Breast epithelium (tissue), 3 donors: ENCODE measurements at regions not wholly inside any gene's neighbourhood (a gene's known extent, or its start where the extent isn't known, plus 50 kb on each side); places are given as distances from the start of the nearest gene placed in this dataset.
"Not testable (repeated sequence)": the region's sequence is repeated elsewhere in the genome, so short reads cannot be mapped to it uniquely, and the experiment has no call there.

Source experiments
- CTCF ChIP-seq, 3 donors: fragments of 450-650 bp; IDR thresholded peaks; one replicate each; pipeline ENCODE4 v1.5.1; 2016 to 2017; ENCODE audit warnings: antibody characterized with exemption in 3 of 3, mild to moderate bottlenecking in 3 of 3, moderate library complexity in 3 of 3
- POLR2A ChIP-seq: fragments of 450-650 bp; IDR thresholded peaks from one replicate; pipeline ENCODE4 v1.6.1; 2016; ENCODE audit warnings: antibody characterized with exemption, mild to moderate bottlenecking, moderate library complexity
- POLR2AphosphoS5 ChIP-seq, 3 donors: sonication (generic); formaldehyde crosslinking; IDR thresholded peaks; one replicate each; pipeline ENCODE4 v1.6.1; 2017; ENCODE audit warnings: antibody characterized with exemption in 3 of 3

GRCh38 chr5:118570276-118570675, 418.1 kb downstream of the DTWD2 start:
- TF ChIP-seq POLR2AphosphoS5 (IDR thresholded peaks at IDR 0.05); CTCF (IDR thresholded peaks at IDR 0.05); POLR2A: not testable (repeated sequence)
